DMS79 treated with DMSO at 0.1 percent for 48 hours (cell line): ENCODE measurements at regions not wholly inside any gene's neighbourhood (a gene's known extent, or its start where the extent isn't known, plus 50 kb on each side); places are given as distances from the start of the nearest gene placed in this dataset.
A peak's percentile ranks its signal among the peaks of the same experiment; 100 is the strongest.

Experiments used
- DNase-seq: peaks from one replicate; lab custom pipeline; 2025; lab: John Stamatoyannopoulos, UW

DNA sequence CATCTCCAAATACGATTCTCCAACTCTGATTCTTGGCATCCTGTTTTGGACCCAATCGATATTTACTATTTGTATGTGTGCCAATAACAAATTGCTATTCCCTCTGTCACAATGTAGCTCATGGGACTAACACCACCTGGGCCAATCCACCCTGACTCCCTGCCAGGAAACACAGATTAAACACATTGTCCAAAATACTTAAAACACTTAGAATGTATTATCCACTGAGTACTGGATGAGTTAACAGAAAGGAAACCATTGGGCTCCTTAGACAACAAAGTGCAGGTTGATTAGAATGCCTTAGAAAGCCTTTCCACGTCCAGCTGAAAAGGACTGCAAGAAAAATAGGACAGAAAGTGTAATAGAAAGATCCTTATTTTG is 79.4 kb upstream of the ARHGAP28 start:
- peak; percentile 84 for DNase-seq

DNA sequence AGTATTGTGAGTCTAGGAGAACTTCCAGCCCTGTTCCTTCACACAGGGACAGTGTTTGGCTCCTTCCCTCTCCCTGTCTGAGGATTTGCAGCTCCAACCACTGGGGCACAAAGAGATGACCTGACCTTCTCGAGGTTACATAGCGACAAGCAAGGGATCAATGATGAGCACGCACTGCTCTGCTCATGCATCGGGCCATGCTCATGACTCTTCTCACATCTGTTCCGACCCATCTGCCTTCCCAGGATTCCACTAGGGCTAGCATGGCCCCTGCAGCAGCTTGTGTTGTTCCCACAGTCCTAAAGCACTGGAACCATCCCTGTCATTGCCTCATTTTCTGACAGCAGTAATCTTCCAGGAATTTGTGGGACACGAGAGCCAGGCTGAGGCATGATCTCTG is 78.8 kb upstream of the ARHGAP28 start:
- DNase-seq, result no peak

DNA sequence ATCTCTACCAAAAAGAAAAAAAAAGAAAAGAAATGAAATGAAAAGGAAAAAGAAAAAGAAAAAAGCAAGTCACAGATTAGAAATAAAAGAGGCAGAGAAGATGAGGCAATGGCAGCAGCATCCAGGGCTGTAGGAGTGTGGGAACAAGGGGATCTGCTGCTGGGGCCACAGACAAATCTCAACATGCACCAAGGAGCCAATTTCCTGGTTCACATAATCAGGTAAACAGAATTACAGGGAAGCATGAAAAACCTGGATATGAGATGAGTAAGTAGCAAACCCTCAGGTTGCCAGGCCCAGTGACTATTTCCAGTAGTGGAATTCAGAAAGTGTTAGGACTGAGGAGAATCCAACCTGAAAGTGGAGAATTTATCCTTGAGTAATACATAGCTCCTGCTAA is 77.4 kb upstream of the ARHGAP28 start:
- no peak for DNase-seq

DNA sequence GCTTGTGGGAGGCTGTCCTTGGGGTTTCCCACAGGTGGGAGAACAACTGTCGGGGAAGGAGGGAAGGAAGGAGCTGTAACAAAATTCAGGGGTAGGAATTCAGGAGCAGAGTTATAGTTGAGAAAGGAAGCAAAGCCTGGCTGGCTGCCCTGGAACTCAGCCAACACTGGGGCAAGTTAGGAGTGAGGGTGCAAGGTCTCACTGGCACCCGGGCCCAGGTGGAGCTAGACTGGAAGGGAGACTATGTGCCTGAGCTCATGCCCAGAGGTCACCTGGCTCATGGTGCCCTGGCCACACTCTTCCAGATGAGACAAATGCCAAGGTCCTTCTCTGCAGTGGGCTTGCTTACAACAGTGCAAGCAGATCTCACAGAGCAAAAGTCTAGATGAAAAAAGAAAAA is 75.6 kb upstream of the ARHGAP28 start:
- DNase-seq, result no peak

DNA sequence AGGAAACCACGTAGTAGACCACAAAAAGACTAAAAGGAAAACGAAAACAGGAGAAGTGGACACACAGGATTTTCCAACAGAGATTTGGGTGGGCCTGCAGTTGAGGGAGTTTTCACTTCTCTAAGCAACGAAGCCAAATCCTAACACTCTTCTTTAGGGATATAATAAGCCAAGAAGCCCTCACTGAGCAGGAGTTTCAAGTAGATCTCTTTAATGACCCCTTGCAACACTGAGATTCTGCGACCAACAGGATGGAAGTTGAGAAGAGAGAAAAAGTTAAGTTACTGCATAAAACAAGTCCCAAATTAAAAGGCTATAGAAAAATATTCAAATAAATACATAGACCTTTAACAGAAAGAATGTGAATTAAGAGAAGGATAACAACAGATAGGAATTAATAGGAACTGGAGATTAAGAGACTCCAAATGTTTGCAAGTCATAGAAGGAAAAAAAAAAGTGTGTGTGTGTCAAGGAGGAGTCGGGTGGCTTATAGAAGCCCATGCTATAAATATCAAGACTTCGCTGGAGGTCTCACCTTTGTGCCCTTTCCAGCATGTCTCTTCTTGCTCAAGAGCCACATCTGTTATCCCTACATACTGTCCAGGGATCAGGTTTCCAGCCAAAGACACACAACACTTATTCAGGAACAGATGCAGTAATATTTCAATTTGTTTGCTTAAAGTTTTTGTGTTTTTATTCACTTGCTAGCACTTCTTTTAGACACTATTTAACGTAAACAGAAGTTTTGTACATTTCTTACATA is 69.4 kb upstream of the ARHGAP28 start:
- DNase-seq, result no peak

DNA sequence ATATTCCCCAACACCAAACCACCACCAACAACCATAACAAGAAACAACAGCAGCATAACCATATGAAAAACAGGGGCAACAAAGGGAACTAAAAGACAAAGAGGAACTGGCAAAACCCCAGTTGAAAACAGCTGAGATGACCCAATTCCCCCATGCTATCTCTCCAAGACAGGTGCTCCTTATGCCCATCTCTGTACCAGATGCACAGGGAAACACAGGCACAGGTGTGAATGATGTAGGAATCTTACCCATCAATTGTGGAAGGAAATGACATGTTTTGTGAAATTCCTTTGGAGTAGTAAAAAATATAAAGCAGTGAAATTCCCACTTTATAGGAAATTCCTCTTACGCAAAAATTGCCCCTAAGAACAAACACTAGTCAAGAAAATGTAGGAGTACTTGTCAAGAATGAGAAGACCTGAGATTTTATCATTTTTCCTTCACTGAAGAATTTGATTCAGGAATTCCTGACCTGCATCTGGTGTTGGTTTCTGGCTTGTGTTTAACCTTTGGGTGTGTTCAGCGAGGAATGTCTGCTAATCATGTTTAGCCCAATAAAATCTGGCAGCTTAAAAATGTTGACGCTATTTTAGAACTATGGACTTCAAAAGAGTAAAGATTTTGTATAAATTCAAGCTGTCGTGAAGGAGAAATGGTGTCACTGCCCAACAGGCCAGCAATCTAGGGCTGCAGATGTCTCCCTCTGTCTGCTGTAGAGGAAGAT is 67.7 kb upstream of the ARHGAP28 start:
- DNase-seq, result no peak

DNA sequence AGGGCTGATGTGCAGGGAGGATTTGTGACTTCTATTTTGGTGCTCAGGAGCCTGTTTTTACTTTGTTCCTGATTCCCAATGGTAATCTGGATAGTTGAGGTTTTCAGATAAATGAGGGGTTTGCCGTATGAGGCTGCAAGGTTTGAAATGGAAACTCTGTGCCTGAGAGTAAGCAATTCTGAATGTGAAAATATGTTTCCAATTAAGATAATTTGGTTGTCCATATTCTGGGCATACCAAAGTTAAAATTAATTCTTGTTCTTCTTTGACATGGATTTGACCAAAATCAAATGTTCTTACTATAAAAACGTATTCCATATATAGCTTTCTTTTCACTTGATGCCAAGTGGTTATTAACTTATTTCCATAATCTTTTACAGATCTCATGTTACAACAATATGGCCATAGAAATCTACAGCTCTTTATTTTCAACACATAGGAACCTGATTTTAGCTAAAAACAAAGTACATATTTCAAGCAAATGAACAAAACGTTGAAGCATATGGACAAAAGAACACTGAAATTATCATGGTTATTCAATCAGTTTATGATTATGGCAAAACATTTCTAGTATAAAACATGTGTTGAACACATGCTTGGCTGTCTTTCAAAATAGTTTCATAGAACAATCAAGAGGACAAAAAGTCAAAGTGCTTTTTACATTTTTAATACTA is 63.4 kb upstream of the ARHGAP28 start:
- DNase-seq, result no peak

DNA sequence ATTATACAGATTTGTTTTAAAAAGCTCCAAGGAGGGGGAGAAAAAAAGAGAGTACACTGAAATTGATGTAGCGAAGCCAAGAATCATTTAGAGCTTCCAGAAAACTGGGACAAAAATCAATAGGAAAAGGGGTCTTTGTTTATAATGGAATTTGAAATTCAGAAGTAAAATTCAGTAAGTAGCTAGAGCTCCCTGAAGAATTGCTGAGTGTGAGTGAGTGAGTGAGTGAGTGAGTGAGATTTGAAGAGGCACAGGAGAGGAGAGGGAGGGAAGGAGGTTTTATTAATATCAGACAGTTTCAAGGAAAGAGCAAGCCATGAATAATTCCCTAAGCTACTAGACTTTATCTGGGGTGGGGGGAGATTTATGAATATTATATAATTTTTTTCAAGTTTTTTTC is 60.7 kb upstream of the ARHGAP28 start:
- DNase-seq, result no peak

DNA sequence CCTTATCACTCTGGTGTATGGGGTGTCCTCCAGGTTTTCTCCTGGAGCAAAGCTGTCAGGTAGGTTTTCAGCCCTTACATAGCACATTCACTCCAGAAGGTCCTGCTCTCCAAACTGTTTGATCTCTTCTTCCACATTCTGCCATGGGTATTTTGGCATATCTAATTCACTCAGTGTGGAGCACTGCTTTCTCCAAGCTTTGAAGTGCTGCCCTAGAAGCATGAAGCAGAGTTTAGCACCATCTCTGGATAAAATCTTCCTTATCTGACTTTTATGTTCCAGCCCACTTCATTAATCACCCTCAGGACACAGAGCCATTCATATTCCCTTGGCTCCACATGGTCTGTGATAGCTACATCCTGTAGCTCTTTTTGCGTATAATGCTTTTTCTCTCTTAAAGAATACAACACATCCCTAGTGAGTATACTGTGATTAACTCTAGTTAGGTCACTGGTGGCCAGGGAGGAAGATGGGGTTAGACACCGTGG is 56.7 kb upstream of the ARHGAP28 start:
- DNase-seq, result no peak

DNA sequence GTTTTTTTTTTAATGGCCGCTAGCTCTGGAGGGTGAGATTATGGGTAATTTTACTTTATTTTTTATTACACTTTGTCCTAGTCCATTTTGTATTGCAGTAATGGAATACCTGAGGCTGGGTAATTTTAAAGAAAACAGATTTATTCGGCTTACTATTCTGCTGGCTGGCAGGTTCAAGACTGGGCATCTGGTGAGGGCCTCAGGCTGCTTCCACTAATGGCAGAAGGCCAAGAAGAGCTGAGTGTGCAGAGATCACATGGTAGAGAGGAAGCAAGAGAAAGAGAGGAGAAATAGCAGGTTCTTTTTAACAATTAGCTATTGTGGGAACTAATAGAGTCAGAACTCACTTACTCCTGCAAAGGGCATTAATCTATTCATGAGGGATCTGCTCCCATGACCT is 52.4 kb upstream of the ARHGAP28 start:
- DNase-seq, result no peak

DNA sequence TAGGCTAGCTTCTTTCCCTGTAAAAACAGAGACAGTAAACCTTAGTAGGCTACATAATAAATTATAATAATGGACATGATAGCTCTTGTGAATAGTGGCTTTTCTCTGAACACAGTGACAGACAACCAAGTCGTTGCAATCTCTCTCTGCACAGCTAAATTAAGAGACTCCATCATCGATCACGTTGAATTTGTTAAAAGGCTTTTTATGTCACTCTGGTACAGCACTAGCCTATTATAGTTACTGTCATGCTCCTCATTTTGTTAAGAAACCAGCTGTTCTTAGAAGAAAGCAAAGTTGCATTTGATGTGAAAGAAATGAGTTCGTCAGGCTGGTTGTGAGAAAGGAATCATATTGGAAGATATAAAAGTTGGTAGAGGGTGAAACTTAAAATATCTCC is 50.3 kb upstream of the ARHGAP28 start:
- no peak for DNase-seq
